Stimulated activated naive CD8-positive, alpha-beta T cell treated with anti-CD3 and anti-CD28 coated beads, Interleukin-15, amount 100 ng/mL, for 72 hours (primary cell): ENCODE measurements at regions not wholly inside any gene's neighbourhood (a gene's known extent, or its start where the extent isn't known, plus 50 kb on each side); places are given as distances from the start of the nearest gene placed in this dataset.
"Not testable (repeated sequence)": the region's sequence is repeated elsewhere in the genome, so short reads cannot be mapped to it uniquely, and the experiment has no call there.

Source experiments
- ATAC-seq: fragments of 150-1000 bp; cut with Tn5 transposase; 2 replicates; pipeline ENCODE4 v1.10.0; 2021; ENCODE audit warnings: mild to moderate bottlenecking, moderate library complexity
- DNase-seq, 2 donors: peaks; one replicate each; pipeline ENCODE4 v3.0.0; 2021 to 2022
- H3K27ac Mint-ChIP-seq, 2 donors: one replicate each; pipeline ENCODE4 v1.8.0; 2022; ENCODE audit warnings: mild to moderate bottlenecking in 2 of 2, mixed read lengths in 2 of 2, moderate library complexity in 2 of 2
- H3K27me3 Mint-ChIP-seq: one replicate; pipeline ENCODE4 v1.8.0; 2022; ENCODE audit warnings: mixed read lengths
- H3K4me1 Mint-ChIP-seq: one replicate; pipeline ENCODE4 v1.8.0; 2022; ENCODE audit warnings: mild to moderate bottlenecking, mixed read lengths
- H3K4me3 Mint-ChIP-seq, 2 donors: one replicate each; pipeline ENCODE4 v1.8.0; 2022; ENCODE audit warnings: mild to moderate bottlenecking in 2 of 2, mixed read lengths in 2 of 2, moderate library complexity in 1 of 2
- H3K9me3 Mint-ChIP-seq, 2 donors: one replicate each; pipeline ENCODE4 v1.8.0; 2022; ENCODE audit warnings: mixed read lengths in 2 of 2

DNA sequence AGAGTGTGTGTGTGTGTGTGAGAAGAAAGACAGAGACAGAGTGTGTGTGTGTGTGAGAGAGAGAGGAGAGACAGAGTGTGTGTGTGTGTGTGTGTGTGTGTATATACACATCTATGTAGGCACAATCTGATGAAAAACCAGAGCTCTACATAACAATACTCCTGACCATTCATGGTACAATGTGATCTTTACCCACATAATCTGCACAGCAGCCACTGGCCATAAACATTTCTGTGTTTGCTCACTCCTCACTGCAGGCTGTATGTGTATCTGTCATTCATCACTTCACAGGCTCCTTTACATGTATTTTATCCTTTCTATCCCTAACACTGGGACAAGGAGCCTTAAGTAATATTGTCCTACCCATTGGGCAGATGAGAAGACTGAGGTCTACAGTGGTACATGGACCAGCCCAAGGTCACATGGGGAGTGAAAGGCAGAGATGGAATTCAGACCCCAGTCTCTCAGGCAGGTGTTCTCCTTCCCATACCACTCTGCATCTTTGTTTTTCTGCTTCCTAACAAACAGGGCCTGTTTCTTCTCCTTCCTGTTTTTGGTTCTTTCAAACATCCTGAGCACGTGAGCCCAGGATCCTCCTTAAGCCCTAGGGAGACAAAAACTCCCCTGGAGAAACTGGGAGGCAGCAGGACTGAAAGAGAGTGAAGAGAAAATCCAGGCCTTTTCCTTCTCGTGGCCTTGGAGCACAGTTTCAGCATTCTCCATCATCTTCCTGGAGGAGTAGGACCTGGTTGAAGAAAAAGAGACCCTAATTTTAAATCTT, 201.7 kb upstream of the MSX2 start:
- DNase-seq (no peak), ATAC-seq (no peak)
- H3K27ac Mint-ChIP-seq = no peak overlapping the region
- no peak overlapping the region for H3K4me3 Mint-ChIP-seq
- peaks cover 0 to 7% of the 10 kb centered on the region in 2 donors for H3K9me3 Mint-ChIP-seq
- H3K27me3 Mint-ChIP-seq = peaks cover 2% of the 10 kb centered on the region
- H3K4me1 Mint-ChIP-seq = no peaks in the 10 kb centered on the region

DNA sequence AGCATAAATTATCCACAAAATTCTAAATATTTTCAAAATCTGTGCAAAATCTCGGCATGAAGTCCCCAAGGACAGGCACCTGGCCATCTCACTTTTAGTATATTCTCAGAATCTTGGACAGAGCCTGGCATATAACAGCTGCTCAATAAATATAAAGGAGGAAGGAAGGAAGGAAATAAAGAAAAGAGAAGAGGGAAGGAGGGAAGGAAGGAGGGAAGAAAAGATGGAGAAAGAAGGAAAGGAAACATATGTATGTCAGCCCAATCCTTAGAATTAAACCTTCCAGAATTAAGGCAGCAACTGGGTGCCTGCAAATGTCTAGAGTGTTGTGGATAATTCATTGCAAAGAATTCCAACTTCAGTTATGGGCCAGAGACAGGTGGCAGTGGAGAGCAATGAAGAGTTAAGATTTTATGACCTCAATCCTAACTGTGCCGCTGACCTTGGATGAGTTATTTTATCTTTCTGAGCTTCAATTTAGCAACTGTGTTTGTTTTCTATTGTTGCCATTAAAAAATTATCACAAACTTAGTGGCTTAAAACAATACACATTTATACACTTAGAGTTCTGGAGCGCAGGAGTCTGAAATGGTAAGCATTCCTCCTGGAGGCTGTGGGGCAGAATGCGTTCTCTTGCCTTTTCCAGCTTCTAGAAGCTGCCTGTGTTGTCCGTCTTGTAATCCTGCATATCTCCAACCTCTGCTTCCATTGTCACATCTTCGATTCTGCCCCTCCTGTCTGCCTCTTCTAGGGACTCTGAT, 200.9 kb upstream of the MSX2 start:
- Mint-ChIP-seq H3K9me3 (peaks cover 0 to 7% of the 10 kb centered on the region in 2 donors), H3K4me3 (no peak overlapping the region), H3K27ac (no peak overlapping the region), H3K4me1 (no peaks in the 10 kb centered on the region), H3K27me3 (peaks cover 9% of the 10 kb centered on the region)
- ATAC-seq (no peak), DNase-seq (no peak)

DNA sequence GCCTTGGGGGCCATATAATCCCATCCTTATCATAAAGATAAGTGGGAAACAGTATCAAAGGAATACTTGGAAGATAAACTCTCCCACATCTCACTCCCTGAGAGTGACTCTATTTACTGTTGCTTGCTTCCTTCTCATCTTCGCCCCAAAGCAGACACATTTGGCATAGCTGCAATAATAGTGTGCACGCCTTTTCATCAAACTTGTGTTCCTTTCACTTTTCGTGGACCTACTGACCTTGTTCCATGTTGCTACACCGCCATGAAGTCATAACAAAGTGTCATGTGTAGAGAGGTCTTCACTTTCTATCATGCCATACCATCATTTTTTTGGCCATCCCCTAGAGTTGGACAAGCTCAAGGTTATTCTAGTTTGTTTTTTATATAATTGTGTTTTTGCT, 200.0 kb upstream of the MSX2 start:
- DNase-seq (no peak), ATAC-seq (no peak)
- peaks cover 16% of the 10 kb centered on the region for H3K27me3 Mint-ChIP-seq
- no peak overlapping the region for H3K27ac Mint-ChIP-seq
- no peak overlapping the region for H3K4me3 Mint-ChIP-seq
- H3K4me1 Mint-ChIP-seq = no peaks in the 10 kb centered on the region
- peaks cover 0 to 7% of the 10 kb centered on the region in 2 donors for H3K9me3 Mint-ChIP-seq

DNA sequence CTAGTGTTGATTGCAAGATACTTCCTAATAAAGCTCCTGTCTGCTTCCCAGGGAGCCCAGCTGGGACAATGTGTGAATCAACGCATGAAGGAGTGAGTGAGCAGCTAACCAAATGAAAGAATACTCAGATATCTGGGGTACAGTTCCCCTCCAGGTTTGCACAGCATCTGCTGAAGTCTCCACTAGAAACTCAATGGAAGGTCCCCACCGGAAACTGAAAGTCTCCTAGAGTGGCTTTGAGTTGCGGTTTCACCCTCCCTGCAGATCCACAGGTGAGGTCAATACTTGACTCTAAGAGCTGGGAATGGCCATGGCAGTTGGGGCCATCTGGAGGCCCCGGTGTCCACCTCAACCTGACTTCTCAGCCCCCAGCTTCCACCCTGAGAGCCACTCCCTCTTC, 198.2 kb upstream of the MSX2 start:
- Mint-ChIP-seq H3K27me3 (peaks cover 23% of the 10 kb centered on the region), H3K4me1 (no peaks in the 10 kb centered on the region), H3K9me3 (peaks cover 0 to 7% of the 10 kb centered on the region in 2 donors), H3K27ac (no peak overlapping the region), H3K4me3 (no peak overlapping the region)
- DNase-seq (no peak), ATAC-seq (no peak)

DNA sequence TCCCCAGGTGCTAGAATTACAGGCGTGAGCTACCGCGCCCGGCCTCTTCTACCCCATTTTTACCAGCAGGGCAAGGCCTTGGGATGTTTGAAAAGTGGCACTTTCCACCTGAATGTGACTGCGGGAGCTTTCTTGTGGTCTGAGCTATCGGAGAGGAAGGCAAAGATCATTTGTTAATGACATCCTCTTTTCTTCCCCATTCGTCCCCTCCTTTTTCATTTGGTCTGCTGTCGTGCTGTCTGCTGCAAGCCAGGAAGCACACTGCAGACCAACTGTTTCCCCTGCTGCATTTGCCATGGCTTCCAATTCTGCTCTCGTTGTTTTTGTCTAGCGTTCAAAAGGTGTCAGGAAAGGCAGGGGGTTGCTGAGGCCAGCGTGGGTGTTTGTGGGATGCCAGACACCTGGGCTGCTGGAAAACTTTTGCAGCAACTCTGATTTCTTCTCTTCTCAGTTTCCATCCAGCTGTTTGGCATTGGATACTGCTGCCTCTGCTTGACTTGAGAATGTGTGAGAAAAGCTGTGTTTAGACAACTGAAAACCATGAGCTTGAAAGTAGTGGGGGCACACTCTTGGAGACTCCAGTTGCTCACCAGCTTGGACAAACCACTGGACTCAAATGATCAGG, 196.4 kb upstream of the MSX2 start:
- Mint-ChIP-seq H3K9me3 (no peaks in the 10 kb centered on the region), H3K4me3 (no peak overlapping the region), H3K4me1 (no peaks in the 10 kb centered on the region), H3K27me3 (peaks cover 27% of the 10 kb centered on the region), H3K27ac (no peak overlapping the region)
- ATAC-seq (no peak), DNase-seq (no peak)

DNA sequence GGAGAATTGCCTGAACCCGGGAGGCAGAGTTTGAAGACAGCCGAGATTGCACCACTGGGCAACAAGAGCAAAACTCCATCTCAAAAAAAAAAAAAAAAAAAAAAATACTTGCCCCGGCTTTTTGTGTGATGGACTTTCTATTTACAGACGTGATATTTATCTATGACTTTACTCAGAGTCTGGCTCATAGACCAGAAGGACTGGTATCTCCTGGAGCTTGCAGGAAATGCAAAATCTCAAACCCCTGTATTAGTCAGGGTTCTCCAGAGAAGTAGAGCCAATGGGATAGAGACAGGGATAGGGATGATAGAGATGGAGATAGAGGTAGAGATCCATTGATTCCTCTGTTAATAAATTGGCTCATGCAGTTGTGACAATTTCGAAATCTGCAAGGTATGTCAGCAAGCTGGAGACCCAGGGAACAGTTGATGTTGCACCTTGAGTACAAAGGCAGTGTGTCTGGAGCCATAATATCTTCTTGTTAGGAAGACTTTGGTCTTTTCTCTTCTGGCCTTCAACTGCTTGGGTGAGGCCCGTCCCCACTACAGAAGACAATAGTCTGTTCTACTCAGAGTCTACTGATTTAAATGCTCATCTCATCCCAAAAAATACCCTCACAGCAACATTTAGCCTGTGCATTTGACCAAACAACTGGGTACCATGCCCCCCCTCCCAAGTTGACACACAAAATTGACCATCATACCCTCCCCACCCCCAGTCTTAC, 195.4 kb upstream of the MSX2 start:
- no peaks in the 10 kb centered on the region for H3K9me3 Mint-ChIP-seq
- no peak overlapping the region for H3K27ac Mint-ChIP-seq
- H3K4me3 Mint-ChIP-seq = no peak overlapping the region
- ATAC-seq = no peak
- H3K4me1 Mint-ChIP-seq = no peaks in the 10 kb centered on the region
- DNase-seq = no peak
- H3K27me3 Mint-ChIP-seq = peaks cover 36% of the 10 kb centered on the region

DNA sequence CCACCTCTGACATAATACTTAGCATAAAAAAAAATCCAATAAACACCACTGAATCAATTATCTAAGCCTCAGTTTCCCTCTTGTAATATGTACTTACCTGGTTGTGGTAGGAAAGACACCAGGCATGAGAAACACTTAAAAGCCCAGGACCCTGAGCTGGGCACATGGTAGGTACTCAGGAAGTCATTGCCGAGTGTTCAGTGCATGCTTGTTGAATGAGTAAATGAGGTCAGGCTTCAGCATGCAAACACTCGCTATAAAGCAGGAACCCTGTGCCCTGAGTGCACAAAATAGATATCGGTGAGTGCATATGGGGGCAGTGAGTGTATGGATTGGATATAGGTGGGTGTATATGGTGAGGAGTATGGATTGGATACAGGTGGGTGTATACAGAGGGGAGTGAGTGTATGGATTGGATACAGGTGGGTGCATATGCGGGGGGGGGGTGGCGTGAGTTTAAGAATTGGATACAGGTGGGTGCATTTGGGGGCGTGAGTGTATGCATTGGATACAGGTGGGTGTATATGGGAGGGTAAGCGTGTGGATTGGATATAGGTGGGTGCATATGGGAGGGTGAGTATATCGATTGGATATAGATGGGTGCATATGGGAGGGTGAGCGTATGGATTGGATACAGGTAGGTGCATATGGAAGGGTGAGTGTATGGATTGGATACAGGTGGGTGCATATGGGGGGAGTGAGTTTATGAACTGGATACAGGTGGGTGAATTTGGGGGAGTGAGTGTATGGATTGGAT, 194.3 kb upstream of the MSX2 start:
- Mint-ChIP-seq H3K9me3 (no peaks in the 10 kb centered on the region), H3K27me3 (peaks cover 37% of the 10 kb centered on the region), H3K4me3 (no peak overlapping the region), H3K27ac (no peak overlapping the region), H3K4me1 (no peaks in the 10 kb centered on the region)
- ATAC-seq (no peak), DNase-seq (no peak)

DNA sequence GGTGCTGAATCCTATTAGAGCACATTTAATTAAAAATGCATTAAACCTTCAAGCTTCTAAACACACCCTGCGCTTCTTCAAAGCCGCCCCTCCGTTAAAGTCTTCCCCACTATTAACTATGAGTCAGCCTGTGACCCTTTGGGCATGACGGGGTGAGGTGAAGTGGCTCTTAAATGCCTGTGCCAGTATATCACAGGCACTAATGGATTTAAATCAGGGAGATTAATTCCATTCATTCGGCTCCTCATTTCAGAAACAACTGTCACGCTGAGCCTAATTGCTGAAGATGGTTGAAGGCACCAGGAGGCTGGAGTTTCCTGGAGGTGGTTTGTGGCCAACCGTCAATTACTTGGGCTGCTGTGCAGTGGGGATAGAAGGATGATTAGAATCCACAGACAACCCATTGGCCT, 192.6 kb upstream of the MSX2 start:
- DNase-seq (no peak), ATAC-seq (no peak)
- H3K4me3 Mint-ChIP-seq = no peak overlapping the region
- no peak overlapping the region for H3K27ac Mint-ChIP-seq
- H3K4me1 Mint-ChIP-seq = no peaks in the 10 kb centered on the region
- peaks cover 0 to 3% of the 10 kb centered on the region in 2 donors for H3K9me3 Mint-ChIP-seq
- H3K27me3 Mint-ChIP-seq = peaks cover 37% of the 10 kb centered on the region

DNA sequence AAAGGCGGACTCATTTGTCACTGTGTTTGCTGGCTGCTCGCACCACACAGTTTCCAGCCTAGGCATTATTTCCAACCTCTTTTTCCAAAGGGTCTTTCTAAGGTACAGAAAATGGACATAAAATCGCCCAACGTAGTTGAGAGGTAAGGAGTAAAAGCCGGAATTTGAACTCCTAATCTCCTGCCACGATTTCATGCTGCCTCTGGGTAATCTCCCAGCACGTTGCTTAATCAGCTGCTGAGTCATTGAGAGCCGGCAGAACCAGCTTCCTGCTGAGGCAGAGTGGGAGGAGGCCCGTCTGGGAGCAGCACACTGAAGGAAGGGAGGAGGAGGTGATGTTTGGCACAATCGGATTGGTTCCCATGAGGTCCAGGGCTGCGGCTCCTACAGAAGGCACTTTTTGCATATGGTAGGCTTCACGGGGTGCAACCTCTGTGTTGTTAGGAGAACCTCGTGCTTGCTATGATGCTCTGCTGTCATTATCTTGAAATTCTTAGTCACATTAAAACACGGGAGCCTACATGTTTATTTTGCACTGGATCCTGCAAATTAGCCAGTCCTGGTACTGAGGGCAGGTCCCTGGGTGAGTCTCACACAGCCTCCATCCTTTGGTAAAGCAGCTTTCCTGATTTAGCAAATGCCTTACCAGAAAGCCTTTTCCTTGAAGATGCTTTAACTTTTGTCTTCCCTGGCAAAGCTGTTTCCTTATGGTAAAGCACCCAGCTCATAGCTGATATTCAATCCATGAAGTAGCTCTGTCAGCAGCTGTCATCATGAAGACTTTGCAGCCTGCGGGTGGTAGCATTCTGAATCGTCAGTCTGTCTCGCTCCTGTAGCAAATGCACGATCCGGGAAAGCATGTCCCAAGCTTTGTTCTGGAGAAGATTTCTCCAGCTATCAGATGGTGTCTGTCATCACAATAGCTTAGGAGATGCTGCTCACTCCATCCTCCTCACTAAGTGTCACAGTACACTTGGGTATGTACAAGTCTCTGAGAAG, 191.6 kb upstream of the MSX2 start:
- H3K9me3 Mint-ChIP-seq = peaks cover 0 to 3% of the 10 kb centered on the region in 2 donors
- DNase-seq (no peak), ATAC-seq (peak; percentile 35)
- peaks cover 34% of the 10 kb centered on the region for H3K27me3 Mint-ChIP-seq
- H3K27ac Mint-ChIP-seq = no peak overlapping the region
- no peak overlapping the region for H3K4me3 Mint-ChIP-seq
- H3K4me1 Mint-ChIP-seq = no peaks in the 10 kb centered on the region

DNA sequence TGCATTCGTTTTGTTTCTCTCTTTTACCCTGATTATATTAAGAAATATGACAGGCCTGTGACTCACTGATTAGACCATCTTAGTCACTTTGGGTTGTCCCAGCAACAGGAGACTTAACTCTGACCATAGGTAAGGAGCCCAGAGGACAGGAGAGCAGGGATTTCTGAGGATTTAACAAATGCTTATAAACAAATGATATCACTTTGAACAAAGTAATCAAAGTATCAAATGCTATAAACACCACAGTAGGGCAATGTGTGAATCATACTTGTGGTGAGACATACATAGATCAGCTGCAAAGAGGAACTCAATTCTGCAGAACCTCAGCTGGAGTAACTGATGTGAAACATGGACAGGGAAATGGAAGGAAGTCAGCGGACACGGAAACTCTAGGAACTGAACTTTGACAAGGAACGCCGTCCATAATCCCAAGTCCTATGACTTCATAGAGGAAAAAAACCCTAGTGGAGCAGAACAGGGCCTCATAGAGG, 190.6 kb upstream of the MSX2 start:
- ATAC-seq (no peak), DNase-seq (no peak)

DNA sequence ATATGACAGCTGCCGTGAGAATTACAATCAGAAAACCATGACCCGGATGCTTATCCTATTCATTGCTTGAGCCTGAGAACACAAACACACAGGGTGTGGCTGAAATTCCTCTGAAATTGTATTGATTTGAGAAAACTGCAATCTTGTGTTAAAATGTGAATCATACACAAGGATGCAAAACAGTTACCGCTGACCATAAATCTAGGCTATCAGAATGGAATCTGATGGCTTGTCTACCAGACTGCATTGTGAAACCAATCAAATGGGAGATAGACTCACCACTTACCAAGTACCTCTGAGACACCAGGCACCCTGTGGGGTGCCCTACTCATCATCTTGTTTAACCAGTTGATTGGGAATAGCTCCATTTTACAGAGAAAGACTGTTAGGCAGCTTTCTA, 188.7 kb upstream of the MSX2 start:
- ATAC-seq (no peak), DNase-seq (no peak)
- Mint-ChIP-seq H3K4me1 (no peaks in the 10 kb centered on the region), H3K4me3 (no peak overlapping the region), H3K27ac (no peak overlapping the region), H3K9me3 (peaks cover 7 to 8% of the 10 kb centered on the region in 2 donors), H3K27me3 (peaks cover 14% of the 10 kb centered on the region)

More for the DNA sequence above, 190.6 kb upstream of the MSX2 start:
- no peaks in the 10 kb centered on the region for H3K4me1 Mint-ChIP-seq
- peaks cover 27% of the 10 kb centered on the region for H3K27me3 Mint-ChIP-seq
- no peak overlapping the region for H3K4me3 Mint-ChIP-seq
- peaks cover 3 to 7% of the 10 kb centered on the region in 2 donors for H3K9me3 Mint-ChIP-seq
- H3K27ac Mint-ChIP-seq = no peak overlapping the region

DNA sequence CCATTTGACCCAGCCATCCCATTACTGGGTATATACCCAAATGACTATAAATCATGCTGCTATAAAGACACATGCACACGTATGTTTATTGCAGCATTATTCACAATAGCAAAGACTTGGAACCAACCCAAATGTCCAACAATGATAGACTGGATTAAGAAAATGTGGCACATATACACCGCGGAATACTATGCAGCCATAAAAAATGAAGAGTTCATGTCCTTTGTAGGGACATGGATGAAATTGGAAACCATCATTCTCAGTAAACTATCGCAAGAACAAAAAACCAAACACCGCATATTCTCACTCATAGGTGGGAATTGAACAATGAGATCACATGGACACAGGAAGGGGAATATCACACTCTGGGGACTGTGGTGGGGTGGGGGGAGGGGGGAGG, 184.6 kb upstream of the MSX2 start:
- not testable (repeated sequence) for H3K9me3 Mint-ChIP-seq, H3K27ac Mint-ChIP-seq, DNase-seq, H3K4me3 Mint-ChIP-seq, H3K27me3 Mint-ChIP-seq, H3K4me1 Mint-ChIP-seq, ATAC-seq

DNA sequence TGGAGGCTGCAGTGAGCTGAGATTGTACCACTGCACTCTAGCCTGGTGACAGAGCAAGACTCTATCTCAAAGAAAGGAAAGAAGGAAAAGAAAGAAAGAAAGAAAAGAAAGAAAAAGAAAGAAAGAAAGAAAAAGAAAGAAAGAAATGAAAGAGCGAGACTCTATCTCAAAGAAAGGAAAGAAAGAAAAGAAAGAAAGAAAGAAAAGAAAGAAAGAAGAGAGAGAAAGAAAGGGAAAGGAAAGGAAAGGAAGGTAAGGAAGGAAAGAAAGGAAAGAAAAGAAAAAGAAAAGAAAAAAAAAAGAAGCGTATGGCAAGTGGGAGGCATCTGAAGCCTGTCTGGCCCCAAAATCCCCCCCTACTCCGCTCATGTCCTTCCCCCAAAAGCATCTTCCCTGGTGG, 182.3 kb upstream of the MSX2 start:
- DNase-seq (no peak), ATAC-seq (no peak)
- Mint-ChIP-seq H3K4me3 (no peak overlapping the region), H3K9me3 (peaks cover 5 to 8% of the 10 kb centered on the region in 2 donors), H3K27ac (no peak overlapping the region), H3K4me1 (no peaks in the 10 kb centered on the region), H3K27me3 (no peaks in the 10 kb centered on the region)

DNA sequence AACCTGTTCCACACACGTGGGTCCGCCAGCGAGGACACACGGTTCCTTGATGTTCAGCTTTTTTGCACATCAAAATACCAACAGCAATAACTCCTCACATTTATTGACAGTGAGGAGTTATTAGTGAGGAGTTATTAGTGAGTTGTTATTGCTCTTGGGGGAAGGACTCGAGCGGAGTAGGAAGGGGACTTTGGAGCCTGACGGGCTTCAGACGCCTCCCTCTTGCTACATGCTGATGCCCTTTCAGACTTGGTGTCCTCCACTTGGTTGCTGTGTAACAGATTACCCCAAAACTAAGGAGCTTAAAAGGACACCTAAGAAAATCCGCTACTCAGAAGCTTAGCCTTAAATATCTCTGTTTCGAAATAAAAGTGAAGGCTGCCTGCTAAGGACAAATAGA, 181.9 kb upstream of the MSX2 start:
- DNase-seq = no peak
- Mint-ChIP-seq H3K4me3 (no peak overlapping the region), H3K9me3 (peaks cover 5 to 8% of the 10 kb centered on the region in 2 donors), H3K4me1 (no peaks in the 10 kb centered on the region), H3K27ac (no peak overlapping the region), H3K27me3 (no peaks in the 10 kb centered on the region)
- no peak for ATAC-seq
